ENCODE measurements at regions not wholly inside any gene's neighbourhood (a gene's known extent, or its start where the extent isn't known, plus 50 kb on each side); places are given as distances from the start of the nearest gene placed in this dataset.
"Not testable (repeated sequence)": the region's sequence is repeated elsewhere in the genome, so short reads cannot be mapped to it uniquely, and the experiment has no call there.

DNA sequence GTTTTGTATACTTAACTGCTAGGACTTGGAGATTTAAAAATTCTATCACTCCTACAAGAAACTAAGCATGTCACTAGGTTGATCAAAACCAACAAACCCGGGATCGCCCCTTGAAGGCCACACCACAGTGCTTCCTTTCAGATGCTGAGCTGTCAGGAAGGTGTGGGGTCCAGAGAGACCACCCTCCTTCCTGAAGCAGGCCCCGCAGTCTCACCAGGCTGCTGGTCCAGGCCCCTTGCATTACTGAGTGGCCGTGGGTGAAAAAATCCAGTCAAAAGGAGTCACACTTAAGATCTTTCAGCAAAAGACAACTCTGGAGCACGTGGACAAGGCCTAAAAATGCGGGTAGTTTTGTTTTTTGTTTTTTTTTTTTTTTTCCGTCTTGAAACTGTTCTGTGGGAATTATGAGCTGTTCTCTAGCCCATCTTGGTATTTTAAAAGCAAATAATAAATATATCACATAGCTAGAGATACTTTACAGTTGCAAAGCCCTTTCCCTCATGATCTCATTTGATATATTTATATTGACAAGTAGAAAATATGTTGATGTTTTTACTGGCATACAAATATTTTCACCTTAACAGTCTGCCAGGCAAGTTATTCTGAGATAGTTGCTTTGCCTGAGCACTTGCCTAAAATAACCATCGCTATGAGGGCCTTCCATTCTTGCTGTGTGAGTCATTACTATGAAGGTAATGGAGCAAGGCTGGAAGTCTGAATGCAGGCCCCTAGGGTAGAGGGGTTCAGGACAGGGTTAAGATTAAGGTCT is 73.1 kb upstream of the EDEM3 start:
- peak; percentile 86 for DNase-seq
- in situ Hi-C loops (cut with HindIII; ENCODE audit: low pct_ligation_motif_present, low pct_unique_long_range_greater_than_20kb, low sequenced_read_pairs) = no loop called here

DNA sequence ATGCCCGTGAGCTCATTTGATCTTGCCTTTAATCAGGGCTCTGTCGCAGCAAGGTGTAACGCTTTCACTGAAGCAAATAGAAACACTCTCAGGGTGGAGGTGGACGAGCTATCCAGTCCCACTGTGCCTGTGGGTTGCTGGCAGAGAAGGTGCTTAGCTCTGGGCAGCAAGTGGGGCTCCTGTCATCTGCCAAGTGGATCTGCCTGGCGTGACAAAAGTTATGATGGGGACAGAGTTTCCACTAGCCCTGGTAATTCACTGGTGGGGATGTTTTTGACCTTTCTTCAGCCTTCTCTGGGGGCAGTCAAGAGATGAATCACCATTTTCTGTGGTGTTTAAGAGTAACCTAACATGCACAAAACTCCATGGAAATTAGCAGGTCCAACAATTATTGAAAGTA is 71.3 kb upstream of the EDEM3 start:
- in situ Hi-C loops (cut with HindIII; ENCODE audit: low pct_ligation_motif_present, low pct_unique_long_range_greater_than_20kb, low sequenced_read_pairs) = no loop called here
- DNase-seq = no peak

DNA sequence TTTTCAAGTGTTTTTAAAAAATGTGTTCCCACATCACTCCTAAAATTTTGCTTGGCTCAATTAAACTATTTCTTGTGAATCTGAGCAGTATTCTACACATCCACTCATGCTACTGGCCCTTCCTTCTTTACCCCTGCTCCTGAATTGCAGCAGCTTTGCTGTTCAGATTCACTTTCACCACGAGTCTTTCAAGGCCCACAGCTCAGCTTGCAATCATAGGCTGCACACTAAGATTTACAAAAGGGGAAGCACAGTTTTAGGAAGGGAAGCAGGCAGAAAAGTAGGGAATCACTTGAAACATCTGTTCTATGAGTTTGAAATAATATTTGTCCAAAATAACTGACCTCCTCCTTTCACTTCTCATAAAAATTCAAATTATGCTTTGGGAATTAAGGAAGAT is 70.9 kb upstream of the EDEM3 start:
- in situ Hi-C loops (cut with HindIII; ENCODE audit: low pct_ligation_motif_present, low pct_unique_long_range_greater_than_20kb, low sequenced_read_pairs) = no loop called here
- no peak for DNase-seq

DNA sequence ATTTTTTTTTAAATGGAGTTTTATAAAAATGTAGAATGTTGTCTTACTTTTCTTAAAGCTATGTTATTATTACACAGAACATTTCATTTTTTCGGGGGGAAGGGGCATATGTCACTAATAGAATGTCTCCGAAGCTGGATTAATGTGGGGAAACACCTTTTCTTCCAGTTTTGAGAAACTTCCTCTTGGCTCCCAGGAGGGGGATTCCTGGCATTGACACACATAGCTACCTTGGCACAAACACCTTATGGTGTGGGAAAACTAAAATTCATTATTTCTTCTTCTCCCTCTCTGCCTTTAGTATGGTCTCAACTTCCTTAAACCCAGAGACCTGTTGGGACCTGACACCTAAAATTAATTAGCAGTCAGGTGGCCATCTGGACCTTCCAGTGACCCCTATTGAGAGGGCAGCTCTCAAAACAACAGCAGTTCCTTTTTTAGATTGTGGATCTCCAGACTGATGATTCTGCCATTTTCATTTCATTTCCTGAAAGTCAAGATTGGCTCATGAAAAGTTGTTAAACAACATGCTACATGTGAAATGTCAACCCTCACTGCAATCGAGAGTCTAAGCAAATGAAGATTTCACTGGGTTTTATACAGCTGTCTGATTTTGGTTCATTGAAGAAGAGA is 70.1 kb upstream of the EDEM3 start:
- in situ Hi-C loops (cut with HindIII; ENCODE audit: low pct_ligation_motif_present, low pct_unique_long_range_greater_than_20kb, low sequenced_read_pairs) = loop anchor here (25.0 kb wide), 2 partner anchors 162 to 337 kb away; partner anchors contain the start of genes SWT1 and TRMT1L

DNA sequence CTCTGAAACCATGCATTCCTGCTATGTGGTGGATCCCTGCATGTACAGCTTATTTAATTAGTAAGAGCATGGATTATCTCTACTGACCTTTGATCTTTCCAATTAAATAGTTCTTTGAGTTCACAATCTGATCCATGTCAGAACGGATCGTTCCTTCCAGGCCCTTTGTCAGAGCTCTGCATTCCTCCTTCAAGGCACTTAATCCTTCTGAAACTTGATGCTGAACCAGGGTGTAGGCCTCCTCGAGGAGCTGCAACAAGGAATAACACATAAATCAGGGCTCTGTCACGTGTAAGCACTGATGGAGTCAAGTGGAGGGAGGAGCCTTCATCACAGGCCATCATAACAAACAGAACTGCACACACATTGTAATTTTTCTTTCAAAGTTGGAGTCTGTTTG is 68.4 kb upstream of the EDEM3 start:
- DNase-seq = no peak
- in situ Hi-C loops (cut with HindIII; ENCODE audit: low pct_ligation_motif_present, low pct_unique_long_range_greater_than_20kb, low sequenced_read_pairs) = loop anchor here (25.0 kb wide), 2 partner anchors 164 to 339 kb away; partner anchors contain the start of genes SWT1 and TRMT1L

More for the DNA sequence above, 70.1 kb upstream of the EDEM3 start:
- no peak for DNase-seq

DNA sequence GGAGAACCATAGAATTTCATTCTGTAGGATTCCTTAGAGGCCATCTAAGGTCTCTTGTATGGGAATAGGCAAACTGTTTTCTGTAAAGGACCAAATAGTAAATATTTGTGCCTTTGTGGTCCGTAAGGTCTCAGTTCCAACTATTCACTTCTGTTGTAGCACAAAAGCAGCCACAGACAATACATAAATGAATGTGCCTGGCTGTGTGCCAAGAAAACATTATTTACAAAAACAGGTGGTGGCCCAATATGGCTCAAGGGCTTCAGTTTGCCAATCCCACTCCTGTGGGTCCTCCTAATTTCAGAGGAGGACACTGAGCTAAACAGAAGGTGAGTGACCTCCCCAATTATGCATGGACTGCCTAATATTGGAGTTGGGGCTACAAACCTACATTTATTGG is 67.6 kb upstream of the EDEM3 start:
- in situ Hi-C loops (cut with HindIII; ENCODE audit: low pct_ligation_motif_present, low pct_unique_long_range_greater_than_20kb, low sequenced_read_pairs) = loop anchor here (25.0 kb wide), 2 partner anchors 165 to 340 kb away; partner anchors contain the start of genes SWT1 and TRMT1L
- DNase-seq = no peak

DNA sequence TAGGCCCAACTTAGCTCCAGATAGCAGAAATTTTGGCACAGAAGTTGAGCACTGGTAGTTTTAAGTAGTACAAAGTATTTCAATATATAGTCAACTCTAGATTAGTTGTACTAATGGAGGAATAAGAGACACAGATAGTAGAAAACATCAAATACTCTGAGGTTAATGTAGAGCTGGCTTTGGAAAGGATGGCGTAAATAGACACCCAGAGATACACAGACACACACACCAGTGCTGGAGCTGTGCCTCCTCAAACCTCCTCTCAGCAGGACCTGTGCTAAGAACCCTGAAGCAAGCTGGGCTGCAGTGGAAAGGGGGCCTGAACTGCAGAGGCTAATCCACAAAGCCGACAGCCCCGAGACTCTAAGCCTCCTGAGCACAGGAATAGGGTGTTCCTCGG is 67.0 kb upstream of the EDEM3 start:
- in situ Hi-C loops (cut with HindIII; ENCODE audit: low pct_ligation_motif_present, low pct_unique_long_range_greater_than_20kb, low sequenced_read_pairs) = loop anchor here (25.0 kb wide), 2 partner anchors 166 to 341 kb away; partner anchors contain the start of genes SWT1 and TRMT1L
- no peak for DNase-seq

DNA sequence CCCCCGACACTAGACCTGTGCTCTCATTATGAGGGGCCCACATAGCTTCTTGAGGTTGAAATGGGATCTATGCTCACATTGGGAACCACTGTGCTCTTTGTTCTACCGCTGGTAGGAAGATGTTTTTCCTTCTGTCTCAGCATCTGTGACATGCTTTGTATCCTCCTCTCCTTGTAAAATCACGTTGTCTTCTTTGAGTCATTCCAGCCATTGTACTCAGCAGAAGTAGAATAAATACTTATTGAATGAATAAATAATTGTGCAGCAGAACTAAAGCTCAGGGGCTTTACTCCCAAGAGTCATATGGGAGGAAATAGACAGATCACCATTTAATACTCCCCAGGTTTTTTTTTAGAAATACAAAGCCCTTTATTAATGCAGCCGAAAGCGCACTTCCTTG is 66.3 kb upstream of the EDEM3 start:
- in situ Hi-C loops (cut with HindIII; ENCODE audit: low pct_ligation_motif_present, low pct_unique_long_range_greater_than_20kb, low sequenced_read_pairs) = loop anchor here (25.0 kb wide), 2 partner anchors 166 to 341 kb away; partner anchors contain the start of genes SWT1 and TRMT1L
- no peak for DNase-seq

DNA sequence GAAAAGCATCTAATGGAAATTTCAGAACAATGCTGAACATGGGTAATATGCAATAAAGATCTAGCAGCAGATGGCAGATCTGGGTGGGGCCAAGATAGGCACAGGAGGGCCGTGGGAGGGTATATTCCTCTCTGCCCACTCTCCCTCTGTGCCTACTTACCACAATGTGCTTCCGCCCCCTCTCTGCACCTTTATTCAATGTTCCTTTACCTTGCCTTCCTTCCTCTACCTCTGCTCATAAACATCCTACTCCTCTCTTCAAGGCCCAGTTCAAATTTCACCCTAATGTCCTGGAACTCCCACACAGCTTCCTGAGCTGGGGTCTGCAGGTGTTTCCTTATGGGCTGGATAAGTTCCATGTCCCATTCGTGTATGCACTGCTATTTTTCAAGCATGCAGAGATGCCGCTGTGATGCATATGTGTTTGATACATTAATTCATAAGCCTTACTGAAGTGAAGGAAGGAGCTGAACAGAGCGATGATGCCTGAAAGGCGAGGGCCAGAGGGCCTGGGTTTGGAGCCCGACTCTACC is 65.6 kb upstream of the EDEM3 start:
- in situ Hi-C loops (cut with HindIII; ENCODE audit: low pct_ligation_motif_present, low pct_unique_long_range_greater_than_20kb, low sequenced_read_pairs) = loop anchor here (25.0 kb wide), 2 partner anchors 167 to 342 kb away; partner anchors contain the start of genes SWT1 and TRMT1L
- no peak for DNase-seq

DNA sequence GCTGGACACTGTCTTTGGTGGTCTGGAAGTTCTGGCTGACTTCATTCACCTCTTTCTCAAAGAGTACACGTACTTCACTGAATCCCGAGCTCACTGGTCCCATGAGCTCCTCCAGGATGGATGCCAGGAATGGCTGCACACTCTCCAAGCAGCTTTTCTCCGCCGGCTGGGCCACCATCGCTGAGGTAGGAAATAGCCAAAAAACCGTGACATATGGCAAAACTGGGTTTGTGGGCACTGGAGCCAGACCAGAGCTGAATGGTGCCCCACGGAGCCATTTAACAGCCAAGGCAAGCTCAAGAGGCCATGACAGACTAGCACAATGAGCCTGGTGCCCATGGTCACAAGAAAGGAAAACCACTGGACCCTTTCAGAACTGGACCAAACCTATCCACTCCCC is 64.0 kb upstream of the EDEM3 start:
- in situ Hi-C loops (cut with HindIII; ENCODE audit: low pct_ligation_motif_present, low pct_unique_long_range_greater_than_20kb, low sequenced_read_pairs) = loop anchor here (25.0 kb wide), 2 partner anchors 169 to 344 kb away; partner anchors contain the start of genes SWT1 and TRMT1L
- no peak for DNase-seq

DNA sequence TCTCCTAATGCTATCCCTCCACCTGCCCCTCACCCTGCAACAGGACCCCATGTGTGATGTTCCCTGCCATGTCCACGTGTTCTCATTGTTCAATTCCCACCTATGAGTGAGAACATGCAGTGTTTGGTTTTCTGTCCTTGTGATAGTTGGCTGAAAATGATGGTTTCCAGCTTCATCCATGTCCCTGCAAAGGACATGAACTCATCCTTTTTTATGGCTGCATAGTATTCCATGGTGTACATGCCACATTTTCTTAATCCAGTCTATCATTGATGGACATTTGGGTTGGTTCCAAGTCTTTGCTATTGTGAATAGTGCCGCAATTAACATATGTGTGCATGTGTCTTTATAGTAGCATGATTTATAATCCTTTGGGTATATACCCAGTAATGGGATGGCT is 62.3 kb upstream of the EDEM3 start:
- in situ Hi-C loops (cut with HindIII; ENCODE audit: low pct_ligation_motif_present, low pct_unique_long_range_greater_than_20kb, low sequenced_read_pairs) = loop anchor here (25.0 kb wide), 2 partner anchors 170 to 345 kb away; partner anchors contain the start of genes SWT1 and TRMT1L
- DNase-seq = not testable (repeated sequence)

DNA sequence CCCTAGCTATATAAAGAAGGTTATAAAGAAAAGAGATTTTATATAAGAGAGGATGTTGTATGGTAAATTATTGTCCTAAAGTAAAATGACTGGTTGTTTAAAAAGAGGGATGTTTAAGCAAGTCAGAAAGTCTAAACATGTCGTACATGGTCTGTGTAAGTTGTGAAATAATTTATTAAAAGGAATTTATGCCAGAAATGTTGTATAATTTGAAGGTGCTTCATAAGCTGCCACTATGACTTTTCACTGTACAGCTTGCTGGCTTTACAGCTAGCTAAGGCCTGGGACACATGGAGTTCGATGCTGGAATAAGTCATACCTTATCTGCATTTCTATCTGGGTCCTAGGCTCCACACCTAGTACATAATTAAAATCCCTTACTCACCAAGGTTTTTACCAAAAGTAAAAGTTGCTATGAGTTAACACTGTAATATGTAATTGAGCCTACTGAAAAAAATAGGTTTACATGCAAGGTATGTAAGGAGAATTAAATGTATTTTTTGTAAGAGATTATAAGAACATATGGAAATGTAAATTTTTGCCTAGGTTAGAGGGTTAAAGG is 59.0 kb upstream of the EDEM3 start:
- DNase-seq = peak; percentile 25
- in situ Hi-C loops (cut with HindIII; ENCODE audit: low pct_ligation_motif_present, low pct_unique_long_range_greater_than_20kb, low sequenced_read_pairs) = loop anchor here (25.0 kb wide), 2 partner anchors 174 to 349 kb away; partner anchors contain the start of genes SWT1 and TRMT1L

DNA sequence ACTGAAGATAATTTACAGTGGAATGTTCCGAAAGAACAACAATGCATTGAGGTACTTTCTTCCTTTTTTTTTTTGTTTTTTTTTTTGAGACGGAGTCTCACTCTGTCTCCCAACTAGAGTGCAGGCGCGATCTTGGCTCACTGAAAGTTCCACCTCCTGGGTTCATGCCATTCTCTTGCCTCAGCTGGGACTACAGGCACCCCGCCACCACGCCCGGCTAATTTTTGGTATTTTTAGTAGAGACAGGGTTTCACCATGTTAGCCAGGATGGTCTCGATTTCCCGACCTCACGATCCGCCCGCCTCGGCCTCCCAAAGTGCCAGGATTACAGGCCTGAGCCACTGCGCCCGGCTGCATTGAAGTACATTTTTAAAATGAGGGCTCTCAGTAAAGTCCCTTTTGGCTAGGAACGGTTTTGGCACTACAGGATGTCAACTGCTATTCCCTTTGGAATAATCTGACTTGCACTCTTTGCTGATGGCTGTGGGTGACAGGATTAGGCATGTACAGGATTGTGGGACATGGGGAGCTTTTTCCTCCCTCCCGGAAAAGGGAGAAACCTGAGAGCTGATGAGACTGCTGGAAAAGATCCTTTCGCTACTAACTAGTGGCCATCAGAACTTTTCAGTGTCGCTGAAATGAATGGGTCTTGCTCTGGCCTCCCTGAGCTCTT is 56.9 kb upstream of the EDEM3 start:
- in situ Hi-C loops (cut with HindIII; ENCODE audit: low pct_ligation_motif_present, low pct_unique_long_range_greater_than_20kb, low sequenced_read_pairs) = loop anchor here (25.0 kb wide), 2 partner anchors 176 to 351 kb away; partner anchors contain the start of genes SWT1 and TRMT1L
- DNase-seq = no peak

DNA sequence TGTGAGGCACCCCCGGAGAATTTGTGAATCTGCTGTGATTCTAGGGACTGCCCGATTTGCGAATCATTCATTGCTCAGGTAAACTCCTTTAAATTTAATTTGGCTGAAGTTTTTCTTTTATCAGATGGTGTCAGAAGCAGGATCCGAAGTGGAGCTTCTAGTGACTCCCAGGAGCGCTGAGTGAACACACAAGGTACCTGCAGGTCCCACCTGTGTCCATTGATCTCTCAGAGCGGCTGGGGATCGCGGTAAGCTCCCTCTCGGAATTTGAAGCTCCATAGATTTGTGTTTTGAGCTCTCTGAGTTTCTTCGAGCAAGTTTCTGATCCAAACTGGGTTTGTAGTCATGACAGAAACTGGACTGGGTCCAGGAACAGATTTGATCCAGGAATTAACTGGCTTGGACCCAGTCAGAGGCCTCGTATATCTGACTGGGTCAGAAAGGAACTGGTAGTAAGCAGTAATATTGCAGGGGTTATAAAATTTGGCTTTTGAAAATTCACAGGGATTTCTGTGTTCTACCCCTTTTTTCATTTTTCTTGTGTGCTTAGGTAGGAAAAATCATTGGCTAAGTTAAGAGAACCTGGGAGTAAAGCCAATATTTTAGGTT is 56.2 kb upstream of the EDEM3 start:
- in situ Hi-C loops (cut with HindIII; ENCODE audit: low pct_ligation_motif_present, low pct_unique_long_range_greater_than_20kb, low sequenced_read_pairs) = loop anchor here (25.0 kb wide), 2 partner anchors 176 to 351 kb away; partner anchors contain the start of genes SWT1 and TRMT1L
- DNase-seq = no peak

DNA sequence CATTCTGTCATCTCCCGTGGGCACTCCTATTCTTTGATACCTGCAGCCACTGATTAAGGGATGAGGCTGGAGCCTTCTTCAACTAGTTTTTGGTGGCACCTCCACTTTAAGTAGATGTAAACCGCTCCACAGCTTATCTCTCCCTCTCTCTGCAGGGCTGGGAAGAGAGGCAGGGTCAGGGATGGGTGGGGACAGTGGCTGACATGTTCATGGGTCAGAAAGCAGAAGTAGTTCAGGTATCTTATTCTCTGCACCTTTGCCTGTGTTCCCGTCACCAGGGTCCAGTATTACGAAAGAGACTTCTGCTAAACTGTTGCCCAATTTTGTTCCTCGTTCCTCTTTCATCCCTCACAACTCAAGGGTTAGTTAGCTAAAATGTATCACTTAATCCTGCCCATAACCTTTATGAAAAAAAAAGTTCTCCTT is 51.7 kb upstream of the EDEM3 start:
- in situ Hi-C loops (cut with HindIII; ENCODE audit: low pct_ligation_motif_present, low pct_unique_long_range_greater_than_20kb, low sequenced_read_pairs) = loop anchor here (25.0 kb wide), 2 partner anchors 181 to 356 kb away; partner anchors contain the start of genes SWT1 and TRMT1L
- DNase-seq = no peak

DNA sequence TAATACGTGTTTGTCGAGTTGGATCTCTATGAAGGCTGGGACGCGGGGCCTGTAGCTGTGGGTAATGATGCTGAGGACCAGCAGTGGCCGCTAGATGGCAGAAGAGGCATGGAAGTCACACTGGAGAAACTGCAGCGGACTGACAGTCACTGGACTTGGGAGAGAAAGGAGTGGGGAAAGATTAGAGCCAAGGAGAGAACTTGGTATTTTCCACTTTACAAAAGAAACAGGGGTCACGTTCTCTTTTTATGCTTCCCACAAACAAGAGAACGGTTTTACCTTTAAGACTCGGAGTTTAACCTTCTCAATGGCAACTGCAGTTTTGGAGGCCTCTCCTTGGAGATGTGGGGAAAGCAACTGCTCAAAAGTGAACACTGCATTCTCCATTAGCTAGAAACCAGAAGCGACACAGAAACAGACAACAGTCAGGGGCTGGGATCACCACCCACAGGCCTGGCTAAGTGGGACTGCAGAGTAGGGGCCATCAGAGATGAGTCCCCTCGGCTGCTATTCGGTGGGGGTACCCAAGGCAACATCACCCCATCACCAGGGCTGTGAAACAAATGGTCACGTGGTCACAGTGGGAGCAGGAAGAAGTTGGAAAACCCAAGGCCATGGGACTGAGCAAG is 51.1 kb upstream of the EDEM3 start:
- in situ Hi-C loops (cut with HindIII; ENCODE audit: low pct_ligation_motif_present, low pct_unique_long_range_greater_than_20kb, low sequenced_read_pairs) = loop anchor here (25.0 kb wide), 2 partner anchors 182 to 357 kb away; partner anchors contain the start of genes SWT1 and TRMT1L
- peak; percentile 80 for DNase-seq
